ENCODE measurements at regions not wholly inside any gene's neighbourhood (a gene's known extent, or its start where the extent isn't known, plus 50 kb on each side); places are given as distances from the start of the nearest gene placed in this dataset.

DNA sequence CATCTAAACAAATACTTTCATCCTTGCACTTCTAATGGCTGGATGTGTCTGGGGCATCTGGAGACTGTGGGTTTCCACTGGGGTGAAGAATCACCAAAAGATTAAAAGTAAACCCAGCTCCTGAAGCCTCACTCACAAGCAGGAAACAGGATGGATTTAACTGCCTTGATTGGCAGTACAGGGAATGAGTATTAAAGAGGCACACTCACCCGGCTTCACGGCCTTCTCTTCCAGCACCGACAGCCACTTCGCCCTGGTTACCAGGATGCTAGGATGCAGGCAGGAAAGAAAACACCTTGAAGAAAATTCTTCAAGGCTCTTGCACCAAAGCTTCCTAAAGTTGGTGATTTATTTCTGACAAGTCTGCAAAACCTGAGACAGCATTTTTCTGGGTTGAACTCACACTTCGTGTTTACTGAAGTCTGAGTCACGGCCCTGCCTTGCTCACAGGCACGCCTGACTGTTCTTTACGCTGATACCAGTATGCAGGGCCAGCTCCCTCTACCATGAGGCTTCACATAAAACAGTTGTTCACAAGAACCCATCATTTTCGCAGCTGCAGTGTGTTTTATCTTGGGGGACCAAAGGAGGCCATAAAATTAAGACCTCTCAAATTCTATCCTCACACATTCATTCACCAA, 56.5 kb upstream of the ZNF354A start:
- H3K4me3 ChIP-seq (ENCODE audit: low read depth, low read length): no peak overlapping the region
- CTCF ChIA-PET: no interaction called here
- TF ChIP-seq CTCF (IDR thresholded peaks at IDR 0.05; ENCODE audit: insufficient read depth, low read length, missing control alignments): no peak
- POLR2A ChIA-PET: no interaction called here
- DNase-seq (ENCODE audit: low read depth, low spot score): peak; percentile 9

GRCh38 chr5:178786417-178786816, 56.0 kb upstream of the ZNF354A start:
- TF ChIP-seq CTCF (IDR thresholded peaks at IDR 0.05; ENCODE audit: insufficient read depth, low read length, missing control alignments): no peak
- no peak overlapping the region for H3K4me3 ChIP-seq (ENCODE audit: low read depth, low read length)
- no peak for DNase-seq (ENCODE audit: low read depth, low spot score)
- ChIA-PET CTCF (no interaction called here), POLR2A (no interaction called here)

GRCh38 chr5:178785999-178786398, 55.5 kb upstream of the ZNF354A start:
- DNase-seq (ENCODE audit: low read depth, low spot score): no peak
- no peak overlapping the region for H3K4me3 ChIP-seq (ENCODE audit: low read depth, low read length)
- POLR2A ChIA-PET: no interaction called here
- CTCF ChIA-PET: no interaction called here
- TF ChIP-seq CTCF (IDR thresholded peaks at IDR 0.05; ENCODE audit: insufficient read depth, low read length, missing control alignments): no peak

DNA sequence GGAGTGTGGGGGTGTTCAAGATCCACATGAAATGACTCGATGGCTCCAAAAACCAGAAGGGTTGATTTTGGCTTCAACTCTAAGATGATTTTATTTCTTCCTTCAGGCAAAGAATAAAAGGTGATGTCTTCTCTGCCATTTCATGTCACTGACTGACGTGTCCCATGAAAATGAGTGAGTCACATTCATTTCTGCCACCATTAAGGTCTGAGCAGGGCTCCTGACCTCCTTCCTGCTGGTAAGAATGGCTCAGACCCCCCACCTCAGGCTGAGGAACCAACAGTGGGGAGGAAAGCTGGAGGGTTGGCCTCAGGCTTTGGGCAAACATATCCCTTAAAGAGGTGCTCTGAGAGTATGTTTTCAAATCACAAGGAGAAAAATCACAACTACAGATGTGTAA, 53.9 kb upstream of the ZNF354A start:
- ChIA-PET POLR2A (no interaction called here), CTCF (no interaction called here)
- no peak overlapping the region for H3K4me3 ChIP-seq (ENCODE audit: low read depth, low read length)
- no peak for TF ChIP-seq CTCF (IDR thresholded peaks at IDR 0.05; ENCODE audit: insufficient read depth, low read length, missing control alignments)
- DNase-seq (ENCODE audit: low read depth, low spot score): no peak

- POLR2A ChIA-PET: no interaction called here
- DNase-seq (ENCODE audit: low read depth, low spot score): no peak
- CTCF ChIA-PET: no interaction called here
- no peak overlapping the region for H3K4me3 ChIP-seq (ENCODE audit: low read depth, low read length)
- no peak for TF ChIP-seq CTCF (IDR thresholded peaks at IDR 0.05; ENCODE audit: insufficient read depth, low read length, missing control alignments)
Observed at GRCh38 chr5:178781936-178782335, 51.5 kb upstream of the ZNF354A start.

DNA sequence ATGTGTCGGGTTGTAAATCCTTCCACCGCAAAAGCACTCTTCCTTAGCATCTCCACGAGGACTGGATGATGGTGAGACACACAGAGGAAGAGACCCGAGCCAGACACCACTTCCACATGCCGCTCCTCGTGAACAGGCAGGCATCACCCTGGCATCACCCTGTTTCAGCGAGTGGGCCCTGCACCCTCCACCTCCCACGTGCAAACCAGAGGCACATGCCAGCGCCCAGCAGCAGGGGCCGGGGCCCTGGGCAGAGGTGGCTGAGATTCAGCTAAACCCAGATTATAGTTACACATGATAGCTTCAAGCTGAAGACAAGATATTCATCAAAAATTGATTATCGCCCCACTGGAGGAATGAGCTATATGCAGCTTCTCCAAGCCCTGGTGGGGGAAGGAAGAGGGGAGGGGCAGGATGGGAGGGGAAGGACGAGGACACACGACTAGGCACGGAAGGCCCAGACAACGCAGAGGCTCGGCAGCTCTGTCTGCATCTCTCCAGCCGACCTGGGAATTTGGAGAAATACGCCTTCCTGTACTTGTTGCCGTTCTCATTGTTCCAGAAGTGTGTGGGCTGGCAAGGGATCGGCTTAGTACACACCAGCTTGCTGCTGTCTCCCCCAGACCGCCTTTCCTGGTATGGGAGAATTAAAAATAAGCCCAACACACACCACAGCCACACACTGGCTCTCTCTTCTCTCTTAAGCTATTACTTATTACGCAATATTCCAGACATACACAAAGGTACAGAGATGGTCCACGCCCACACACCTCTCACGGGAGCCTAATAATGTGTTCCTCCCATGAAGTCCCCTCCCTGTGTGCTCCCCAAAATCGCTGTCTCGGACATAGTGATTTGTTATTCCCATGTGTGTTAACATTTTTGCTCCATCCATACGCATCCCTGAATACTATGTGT, 50.4 kb upstream of the ZNF354A start:
- no peak for TF ChIP-seq CTCF (IDR thresholded peaks at IDR 0.05; ENCODE audit: insufficient read depth, low read length, missing control alignments)
- no peak for DNase-seq (ENCODE audit: low read depth, low spot score)
- ChIA-PET CTCF (no interaction called here), POLR2A (no interaction called here)
- H3K4me3 ChIP-seq (ENCODE audit: low read depth, low read length): no peak overlapping the region

Measured in AG04449 (cell line).